K562 (cell line): ENCODE measurements at regions not wholly inside any gene's neighbourhood (a gene's known extent, or its start where the extent isn't known, plus 50 kb on each side); places are given as distances from the start of the nearest gene placed in this dataset.

ENCODE experiments used
- ATAC-seq: fragments of 200-7000 bp; cut with Tn5 transposase; 3 replicates; pipeline ENCODE4 v1.9.1; 2020; ENCODE audit warnings: moderate library complexity
- BruUV-seq: library from RNA; stranded (reverse); fragments of 400-500 nt; replicated peaks from 2 replicates; lab custom pipeline; 2021; lab: Mats Ljungman, UMichigan
- CTCF ChIA-PET: fragments of 300-600 bp; formaldehyde crosslinking; extraction: SDS; loops from one replicate; lab custom pipeline; 2021; ENCODE audit warnings: low intra/inter-chr PET ratio; lab: Yijun Ruan, JAX
- POLR2A ChIA-PET: fragments of 300-600, 350-650 bp; sonication (Branson Sonifier 250); formaldehyde crosslinking; extraction: SDS; loops from one replicate; lab custom pipeline; 2021; ENCODE audit warnings: antibody characterized with exemption, inconsistent platforms; lab: Yijun Ruan, JAX
- DNase-seq, 4 experiments: peaks; one replicate each; pipeline versions ENCODE4 v3.0.0 to v3.0.0-alpha.2; 2011 to 2018; ENCODE audit warnings: low spot score in 3 of 4, mixed read lengths in 3 of 4; ENCODE audit errors: extremely low read depth in 1 of 4
- FAIRE-seq: peaks from 2 replicates; lab custom pipeline; 2011; peaks lifted over from hg19 to GRCh38; lab: Jason Lieb, UNC
- H2AFZ ChIP-seq: 2 replicates; pipeline ENCODE4 v1.6.0; 2011; ENCODE audit warnings: low read depth, low read length, control low read depth, inconsistent platforms
- H3K27ac ChIP-seq: fragments of 200-600 bp; 3 replicates; pipeline ENCODE4 v1.8.0; 2011; ENCODE audit warnings: low read depth, mild to moderate bottlenecking, control low read depth, inconsistent platforms, low read length, moderate library complexity, mixed read lengths; ENCODE audit errors: extremely low read depth
- H3K27me3 ChIP-seq, 2 experiments: fragments of 300-600 bp in 1 of 2; 2 replicates in 1 of 2; 3 replicates in 1 of 2; pipeline versions ENCODE4 v1.6.0 to v1.8.0; 2011; ENCODE audit warnings: inconsistent platforms in 2 of 2, low read length in 2 of 2, mild to moderate bottlenecking in 1 of 2, mixed read lengths in 1 of 2, moderate library complexity in 1 of 2; ENCODE audit not compliant: control insufficient read depth in 2 of 2, insufficient read depth in 2 of 2
- H3K36me3 ChIP-seq: fragments of 300-600 bp; 3 replicates; pipeline ENCODE4 v1.8.0; 2011; ENCODE audit warnings: mild to moderate bottlenecking, low read length, inconsistent platforms; ENCODE audit not compliant: control insufficient read depth, insufficient read depth
- H3K4me1 ChIP-seq, 2 experiments: fragments of 200-600 bp in 1 of 2; replicated peaks in 1 of 2; 2 replicates in 1 of 2; 3 replicates in 1 of 2; pipeline versions ENCODE4 v1.5.1 to v1.8.0; 2011; ENCODE audit warnings: inconsistent platforms in 2 of 2, low read length in 2 of 2, mild to moderate bottlenecking in 1 of 2, mixed read lengths in 1 of 2, moderate library complexity in 1 of 2; ENCODE audit not compliant: control insufficient read depth in 2 of 2, insufficient read depth in 2 of 2
- H3K4me2 ChIP-seq: 2 replicates; pipeline ENCODE4 v1.6.1; 2011; ENCODE audit warnings: low read length, control low read depth, inconsistent platforms, mixed read lengths; ENCODE audit not compliant: insufficient read depth
- H3K4me3 ChIP-seq: fragments of 200-600 bp; sonication (generic), shearing (Covaris generic); 2 replicates; pipeline ENCODE4 v1.5.1; 2016; ENCODE audit warnings: control low read depth, inconsistent platforms
- H3K79me2 ChIP-seq: fragments of 200-600 bp; 3 replicates; pipeline ENCODE4 v1.8.0; 2011; ENCODE audit warnings: low read length, inconsistent platforms; ENCODE audit not compliant: control insufficient read depth, insufficient read depth
- H3K9ac ChIP-seq, 2 experiments: 2 replicates each; pipeline versions ENCODE4 v1.6.0 to v1.6.1; 2011; ENCODE audit warnings: low read depth in 2 of 2, low read length in 2 of 2, control low read depth in 1 of 2, inconsistent platforms in 1 of 2, mild to moderate bottlenecking in 1 of 2, mixed read lengths in 1 of 2; ENCODE audit not compliant: insufficient read depth in 1 of 2
- H3K9me1 ChIP-seq: one replicate; pipeline ENCODE4 v1.6.0; 2011; ENCODE audit warnings: inconsistent platforms, mild to moderate bottlenecking, low read length, moderate library complexity; ENCODE audit not compliant: control insufficient read depth, insufficient read depth
- H3K9me3 ChIP-seq: replicated peaks from 2 replicates; pipeline ENCODE4 v1.5.1; 2011; ENCODE audit warnings: low read depth, low read length, inconsistent platforms; ENCODE audit not compliant: control insufficient read depth, insufficient read depth
- H4K20me1 ChIP-seq: replicated peaks from 2 replicates; pipeline ENCODE4 v1.6.1; 2011; ENCODE audit warnings: low read length, inconsistent platforms, mixed read lengths; ENCODE audit not compliant: control insufficient read depth, insufficient read depth
- POLR2G ChIP-seq: fragments of 200-400 bp; formaldehyde crosslinking; IDR thresholded peaks from 2 replicates; pipeline ENCODE4 v1.6.1; 2017; ENCODE audit warnings: low read depth, mild to moderate bottlenecking, antibody characterized with exemption, low read length, moderate library complexity
- TGIF2 ChIP-seq: sonication (generic); formaldehyde crosslinking; IDR thresholded peaks from 2 replicates; pipeline ENCODE4 v1.8.1; 2022; ENCODE audit warnings: mild to moderate bottlenecking, missing genetic modification reagents, moderate library complexity
- U2AF1 ChIP-seq: fragments of 200-400 bp; formaldehyde crosslinking; optimal IDR thresholded peaks from 2 replicates; pipeline ENCODE3; 2017; ENCODE audit warnings: mild to moderate bottlenecking, low read depth, low read length, moderate library complexity
- XRCC5 ChIP-seq: fragments of 200-400 bp; formaldehyde crosslinking; IDR thresholded peaks from 2 replicates; pipeline ENCODE4 v1.6.1; 2017; ENCODE audit warnings: low read depth, mild to moderate bottlenecking, low read length
- ZNF583 ChIP-seq: fragments of 250-450 bp; sonication (Bioruptor Pico); IDR thresholded peaks from 2 replicates; pipeline ENCODE4 v1.4.0; 2020
- WGBS: fragments of 100-300 bp; shearing (Covaris generic); methylation state at CpG from one replicate; pipeline ENCODE4 v1.1.6; 2016; ENCODE audit warnings: low coverage, mixed read lengths; ENCODE audit not compliant: insufficient coverage; ENCODE audit errors: missing lambda C conversion rate; 5-methylcytosine and 5-hydroxymethylcytosine counted together
- in situ Hi-C: fragments of 300-500 bp; cut with MboI; formaldehyde crosslinking; loops from 4 replicates; pipeline ENCODE4 v1.15.0; 2018; ENCODE audit warnings: inconsistent platforms, mixed read lengths
- intact Hi-C: fragments of 100-400 bp; cut with micrococcal nuclease; formaldehyde crosslinking; loops from 2 replicates; pipeline ENCODE4 v1.14.2; 2022
- TF ChIP-seq, protein P1 (sequence below): sonication (generic); formaldehyde crosslinking; IDR thresholded peaks from 2 replicates; pipeline ENCODE4 v1.8.1; 2023; ENCODE audit warnings: mild to moderate bottlenecking, missing genetic modification reagents
- TF ChIP-seq, protein P2 (sequence below), 2 experiments: fragments of 200-800 bp in 1 of 2; sonication (Bioruptor generic) in 1 of 2; sonication (generic) in 1 of 2; formaldehyde crosslinking in 1 of 2; IDR thresholded peaks in 1 of 2; conservative IDR thresholded peaks in 1 of 2; 2 replicates each; pipeline versions ENCODE4 v1.5.0 to v1.6.1; 2016 to 2020; ENCODE audit warnings: missing compliant biosample characterization in 1 of 2, missing genetic modification characterization in 1 of 2, missing genetic modification reagents in 1 of 2

DNA sequence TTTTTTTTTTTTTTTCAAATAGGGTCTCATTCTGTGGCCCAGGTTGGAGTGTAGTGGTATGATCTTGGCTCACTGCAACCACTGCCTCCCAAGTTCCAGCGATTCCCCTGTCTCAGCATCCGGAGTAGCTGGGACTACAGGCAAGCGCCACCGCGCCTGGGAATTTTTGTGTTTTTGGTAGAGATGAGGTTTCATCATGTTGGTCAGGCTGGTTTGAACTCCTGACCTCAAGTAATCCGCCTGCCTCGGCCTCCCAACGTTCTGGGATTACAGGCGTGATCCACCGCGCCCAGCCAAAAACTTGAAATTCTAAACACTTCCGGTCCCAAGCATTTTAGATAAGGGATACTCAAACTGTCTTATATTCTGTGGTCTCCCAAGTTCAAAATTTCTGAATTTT is 718.9 kb upstream of the MEF2C start:
- H3K9me1 ChIP-seq: no peaks in the 10 kb centered on the region
- H4K20me1 ChIP-seq: no peaks in the 10 kb centered on the region
- no peak overlapping the region for H3K4me3 ChIP-seq
- H3K79me2 ChIP-seq: no peaks in the 10 kb centered on the region
- no peak overlapping the region for H2AFZ ChIP-seq
- WGBS: 19% methylated on average over 12 of the region's 12 CpGs
- no peak overlapping the region for H3K27ac ChIP-seq
- no TSS peak for BruUV-seq
- no peak for ATAC-seq
- no peak overlapping the region for H3K9ac ChIP-seq
- in situ Hi-C loops (no loop called here), intact Hi-C loops (no loop called here)
- FAIRE-seq: no peak
- peak in 1 of 4 experiments; percentile 7 for DNase-seq
- TF ChIP-seq TGIF2 (CRISPR knock-in tag): no peak
- TF ChIP-seq, protein P1, sequence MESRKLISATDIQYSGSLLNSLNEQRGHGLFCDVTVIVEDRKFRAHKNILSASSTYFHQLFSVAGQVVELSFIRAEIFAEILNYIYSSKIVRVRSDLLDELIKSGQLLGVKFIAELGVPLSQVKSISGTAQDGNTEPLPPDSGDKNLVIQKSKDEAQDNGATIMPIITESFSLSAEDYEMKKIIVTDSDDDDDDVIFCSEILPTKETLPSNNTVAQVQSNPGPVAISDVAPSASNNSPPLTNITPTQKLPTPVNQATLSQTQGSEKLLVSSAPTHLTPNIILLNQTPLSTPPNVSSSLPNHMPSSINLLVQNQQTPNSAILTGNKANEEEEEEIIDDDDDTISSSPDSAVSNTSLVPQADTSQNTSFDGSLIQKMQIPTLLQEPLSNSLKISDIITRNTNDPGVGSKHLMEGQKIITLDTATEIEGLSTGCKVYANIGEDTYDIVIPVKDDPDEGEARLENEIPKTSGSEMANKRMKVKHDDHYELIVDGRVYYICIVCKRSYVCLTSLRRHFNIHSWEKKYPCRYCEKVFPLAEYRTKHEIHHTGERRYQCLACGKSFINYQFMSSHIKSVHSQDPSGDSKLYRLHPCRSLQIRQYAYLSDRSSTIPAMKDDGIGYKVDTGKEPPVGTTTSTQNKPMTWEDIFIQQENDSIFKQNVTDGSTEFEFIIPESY (CRISPR knock-in tag): peak; percentile 87
- ChIA-PET POLR2A (no interaction called here), CTCF (no interaction called here)
- no peak overlapping the region for H3K4me2 ChIP-seq
- no peaks in the 10 kb centered on the region for H3K4me1 ChIP-seq
- no peaks in the 10 kb centered on the region for H3K36me3 ChIP-seq
- no peaks in the 10 kb centered on the region for H3K27me3 ChIP-seq
- no peaks in the 10 kb centered on the region for H3K9me3 ChIP-seq

DNA sequence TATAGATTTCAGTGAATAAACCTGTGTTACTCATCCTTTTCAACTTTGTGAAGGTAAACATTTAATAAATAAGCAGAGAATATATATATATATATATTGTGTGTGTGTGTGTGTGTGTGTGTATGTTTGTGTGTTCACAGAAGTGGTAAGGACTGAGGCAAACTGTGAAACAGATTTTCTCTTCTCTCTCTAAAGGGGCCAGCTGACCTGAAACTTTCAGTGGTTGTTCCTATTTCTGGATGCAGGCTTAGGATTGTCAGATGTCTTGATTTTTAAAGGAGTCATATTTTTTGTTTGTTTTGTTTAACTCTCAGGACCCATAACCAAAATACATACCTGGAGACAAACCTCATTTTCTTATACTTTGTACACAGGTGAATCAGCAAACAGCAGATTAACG is 714.9 kb upstream of the MEF2C start:
- Histone ChIP-seq H3K9me3 (no peaks in the 10 kb centered on the region), H3K4me3 (no peak overlapping the region), H3K4me2 (no peak overlapping the region), H3K27me3 (no peaks in the 10 kb centered on the region), H3K9me1 (no peaks in the 10 kb centered on the region), H2AFZ (no peak overlapping the region), H3K79me2 (no peaks in the 10 kb centered on the region), H4K20me1 (no peaks in the 10 kb centered on the region), H3K4me1 (no peaks in the 10 kb centered on the region), H3K27ac (no peak overlapping the region), H3K36me3 (no peaks in the 10 kb centered on the region), H3K9ac (no peak overlapping the region)
- FAIRE-seq (no peak), DNase-seq (no peak), ATAC-seq (no peak)
- ChIA-PET CTCF (no interaction called here), POLR2A (no interaction called here)
- WGBS: 0% methylated on average over 1 of the region's 1 CpG
- in situ Hi-C loops: no loop called here
- intact Hi-C loops: no loop called here
- no TSS peak for BruUV-seq
- no peak for TF ChIP-seq XRCC5
- TF ChIP-seq, protein P2, sequence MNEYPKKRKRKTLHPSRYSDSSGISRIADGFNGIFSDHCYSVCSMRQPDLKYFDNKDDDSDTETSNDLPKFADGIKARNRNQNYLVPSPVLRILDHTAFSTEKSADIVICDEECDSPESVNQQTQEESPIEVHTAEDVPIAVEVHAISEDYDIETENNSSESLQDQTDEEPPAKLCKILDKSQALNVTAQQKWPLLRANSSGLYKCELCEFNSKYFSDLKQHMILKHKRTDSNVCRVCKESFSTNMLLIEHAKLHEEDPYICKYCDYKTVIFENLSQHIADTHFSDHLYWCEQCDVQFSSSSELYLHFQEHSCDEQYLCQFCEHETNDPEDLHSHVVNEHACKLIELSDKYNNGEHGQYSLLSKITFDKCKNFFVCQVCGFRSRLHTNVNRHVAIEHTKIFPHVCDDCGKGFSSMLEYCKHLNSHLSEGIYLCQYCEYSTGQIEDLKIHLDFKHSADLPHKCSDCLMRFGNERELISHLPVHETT (CRISPR knock-in tag; conservative IDR thresholded peaks at IDR 0.05 in 1 of 2, IDR thresholded peaks at IDR 0.05 in 1 of 2): no peak
- no peak for TF ChIP-seq ZNF583
- TF ChIP-seq POLR2G: no peak
- no peak for TF ChIP-seq U2AF1
